PC-9 (cell line): ENCODE measurements at regions not wholly inside any gene's neighbourhood (a gene's known extent, or its start where the extent isn't known, plus 50 kb on each side); places are given as distances from the start of the nearest gene placed in this dataset.

ENCODE experiments used
- BruUV-seq: library from RNA; stranded (reverse); fragments of 400-500 nt; replicated peaks from 2 replicates; lab custom pipeline; 2021; lab: Mats Ljungman, UMichigan
- CTCF ChIA-PET: fragments of 300-600 bp; sonication (Branson Sonifier 250); formaldehyde crosslinking; loops from one replicate; lab custom pipeline; 2022; ENCODE audit warnings: antibody characterized with exemption; lab: Charles Lee
- POLR2A ChIA-PET: fragments of 300-600 bp; sonication (Branson Sonifier 250); formaldehyde crosslinking; loops from one replicate; lab custom pipeline; 2022; ENCODE audit warnings: antibody characterized with exemption; ENCODE audit not compliant: unreplicated experiment; lab: Charles Lee
- DNase-seq, 2 experiments: peaks; one replicate each; pipeline versions ENCODE4 v3.0.0 to v3.0.0-alpha.2; 2015 to 2022; ENCODE audit warnings: mixed read lengths in 1 of 2
- H2AFZ ChIP-seq: fragments of 200-600 bp; sonication (generic); 2 replicates; pipeline ENCODE4 v1.8.1; 2017; ENCODE audit warnings: antibody characterized with exemption
- H3F3A ChIP-seq: fragments of 200-600 bp; sonication (generic); 2 replicates; pipeline ENCODE4 v1.8.1; 2017; ENCODE audit warnings: antibody characterized with exemption, mild to moderate bottlenecking, low read depth; ENCODE audit not compliant: insufficient read depth
- H3K27ac ChIP-seq: fragments of 200-600 bp; sonication (generic); 2 replicates; pipeline ENCODE4 v1.6.1; 2016; ENCODE audit warnings: mixed run types
- H3K27me3 ChIP-seq: fragments of 200-600 bp; sonication (generic); 2 replicates; pipeline ENCODE4 v1.6.1; 2016; ENCODE audit warnings: low read depth, mixed run types; ENCODE audit not compliant: insufficient read depth
- H3K36me3 ChIP-seq: fragments of 200-600 bp; sonication (generic); 2 replicates; pipeline ENCODE4 v1.6.1; 2016; ENCODE audit warnings: low read depth, mixed run types
- H3K4me1 ChIP-seq: fragments of 200-600 bp; sonication (generic); replicated peaks from 2 replicates; pipeline ENCODE4 v1.6.1; 2016; ENCODE audit warnings: mixed run types; ENCODE audit not compliant: insufficient read depth
- H3K4me2 ChIP-seq: fragments of 200-600 bp; sonication (generic); 2 replicates; pipeline ENCODE4 v1.6.1; 2017; ENCODE audit warnings: mixed run types
- H3K4me3 ChIP-seq: fragments of 200-600 bp; sonication (generic); 2 replicates; pipeline ENCODE4 v1.6.1; 2016; ENCODE audit warnings: mixed run types
- H3K79me2 ChIP-seq: fragments of 200-600 bp; sonication (generic); 2 replicates; pipeline ENCODE4 v1.6.1; 2017; ENCODE audit warnings: low read depth, mixed run types
- H3K9me2 ChIP-seq: fragments of 200-600 bp; sonication (generic); 2 replicates; pipeline ENCODE4 v1.8.1; 2017; ENCODE audit warnings: mild to moderate bottlenecking; ENCODE audit not compliant: insufficient read depth
- H3K9me3 ChIP-seq: fragments of 200-600 bp; sonication (generic); 2 replicates; pipeline ENCODE4 v1.8.1; 2016; ENCODE audit warnings: low read depth; ENCODE audit not compliant: insufficient read depth
- H4K20me1 ChIP-seq: fragments of 200-600 bp; sonication (generic); 2 replicates; pipeline ENCODE4 v1.8.1; 2017; ENCODE audit not compliant: insufficient read depth
- CTCF ChIP-seq: fragments of 200-600 bp; sonication (generic); conservative IDR thresholded peaks from 2 replicates; pipeline ENCODE4 v1.6.1; 2017; ENCODE audit warnings: mixed run types, antibody characterized with exemption, mild to moderate bottlenecking, moderate library complexity
- EZH2 ChIP-seq: fragments of 200-600 bp; sonication (generic); IDR thresholded peaks from 2 replicates; pipeline ENCODE4 v1.8.0; 2017; ENCODE audit warnings: antibody characterized with exemption, low read depth
- intact Hi-C: fragments of 100-400 bp; cut with micrococcal nuclease; formaldehyde crosslinking; loops from one replicate; pipeline ENCODE4 v1.10.0; 2022; ENCODE audit not compliant: unreplicated experiment

- Histone ChIP-seq H3K9me3 (no peaks in the 10 kb centered on the region), H3K9me2 (no peaks in the 10 kb centered on the region), H4K20me1 (no peaks in the 10 kb centered on the region), H3F3A (no peaks in the 10 kb centered on the region), H3K4me2 (no peak overlapping the region), H2AFZ (no peak overlapping the region), H3K36me3 (no peaks in the 10 kb centered on the region), H3K27ac (no peak overlapping the region), H3K4me3 (no peak overlapping the region), H3K4me1 (no peaks in the 10 kb centered on the region), H3K79me2 (no peaks in the 10 kb centered on the region), H3K27me3 (no peaks in the 10 kb centered on the region)
- no peak for TF ChIP-seq EZH2
- TF ChIP-seq CTCF = no peak
- intact Hi-C loops = no loop called here
- POLR2A ChIA-PET = no interaction called here
- no TSS peak for BruUV-seq
- CTCF ChIA-PET = no interaction called here
- DNase-seq = no peak
These were observed 86.3 kb downstream of the SNX5 start for GRCh38 chr20:17882065-17882833.

GRCh38 chr20:17881741-17882064, 86.9 kb downstream of the SNX5 start:
- no peaks in the 10 kb centered on the region for H3K79me2 ChIP-seq
- no TSS peak for BruUV-seq
- no peak overlapping the region for H3K4me3 ChIP-seq
- no peaks in the 10 kb centered on the region for H3K9me2 ChIP-seq
- H3K4me2 ChIP-seq = no peak overlapping the region
- POLR2A ChIA-PET = no interaction called here
- no peak overlapping the region for H3K27ac ChIP-seq
- H3K36me3 ChIP-seq = no peaks in the 10 kb centered on the region
- H2AFZ ChIP-seq = no peak overlapping the region
- DNase-seq = no peak
- H4K20me1 ChIP-seq = no peaks in the 10 kb centered on the region
- CTCF ChIA-PET = no interaction called here
- H3K27me3 ChIP-seq = no peaks in the 10 kb centered on the region
- no peaks in the 10 kb centered on the region for H3K4me1 ChIP-seq
- no peaks in the 10 kb centered on the region for H3K9me3 ChIP-seq
- TF ChIP-seq EZH2 (no peak), CTCF (no peak)
- intact Hi-C loops = no loop called here
- no peaks in the 10 kb centered on the region for H3F3A ChIP-seq

GRCh38 chr20:17878912-17879602, 89.5 kb downstream of the SNX5 start:
- Histone ChIP-seq H3K9me2 (no peaks in the 10 kb centered on the region), H2AFZ (no peak overlapping the region), H3K9me3 (no peaks in the 10 kb centered on the region), H3K27me3 (no peaks in the 10 kb centered on the region), H3K4me1 (no peaks in the 10 kb centered on the region), H3F3A (no peaks in the 10 kb centered on the region), H3K27ac (no peak overlapping the region), H4K20me1 (no peaks in the 10 kb centered on the region), H3K79me2 (no peaks in the 10 kb centered on the region), H3K36me3 (no peaks in the 10 kb centered on the region), H3K4me2 (no peak overlapping the region), H3K4me3 (no peak overlapping the region)
- intact Hi-C loops = no loop called here
- TF ChIP-seq EZH2 (no peak), CTCF (no peak)
- BruUV-seq = no TSS peak
- DNase-seq = no peak
- CTCF ChIA-PET = no interaction called here
- POLR2A ChIA-PET = no interaction called here
